Activated CD4-positive, alpha-beta T cell treated with anti-CD3 and anti-CD28 coated beads for 48 hours (primary cell): ENCODE measurements at regions not wholly inside any gene's neighbourhood (a gene's known extent, or its start where the extent isn't known, plus 50 kb on each side); places are given as distances from the start of the nearest gene placed in this dataset.

Experiments used
- DNase-seq: peaks from one replicate; pipeline ENCODE4 v3.0.0-alpha.2; 2020

- no peak for DNase-seq
Observed at GRCh38 chr9:90290716-90291485, 351.7 kb downstream of the DIRAS2 start.

- no peak for DNase-seq
Observed at GRCh38 chr9:90296539-90296938, 346.1 kb downstream of the DIRAS2 start.

- DNase-seq: no peak
Observed at GRCh38 chr9:90299968-90300367, 342.7 kb downstream of the DIRAS2 start.

GRCh38 chr9:90300611-90301276, 341.9 kb downstream of the DIRAS2 start:
- no peak for DNase-seq

- no peak for DNase-seq
Observed at GRCh38 chr9:90301277-90301653, 341.4 kb downstream of the DIRAS2 start.

GRCh38 chr9:90303655-90304054, 339.0 kb downstream of the DIRAS2 start:
- DNase-seq: no peak

GRCh38 chr9:90306158-90306557, 336.5 kb downstream of the DIRAS2 start:
- DNase-seq: no peak

GRCh38 chr9:90307167-90307833, 335.3 kb downstream of the DIRAS2 start:
- no peak for DNase-seq

GRCh38 chr9:90307891-90308290, 334.7 kb downstream of the DIRAS2 start:
- DNase-seq: no peak

- no peak for DNase-seq
Observed at GRCh38 chr9:90308691-90309090, 333.9 kb downstream of the DIRAS2 start.

GRCh38 chr9:90309809-90310520, 332.7 kb downstream of the DIRAS2 start:
- no peak for DNase-seq

- no peak for DNase-seq
Observed at GRCh38 chr9:90310521-90310876, 332.1 kb downstream of the DIRAS2 start.

GRCh38 chr9:90311811-90312210, 330.8 kb downstream of the DIRAS2 start:
- DNase-seq: no peak

GRCh38 chr9:90322296-90322695, 320.3 kb downstream of the DIRAS2 start:
- DNase-seq: no peak

- no peak for DNase-seq
Observed at GRCh38 chr9:90325913-90326653, 316.5 kb downstream of the DIRAS2 start.

- DNase-seq: no peak
Observed at GRCh38 chr9:90330231-90330630, 312.4 kb downstream of the DIRAS2 start.

- no peak for DNase-seq
Observed at GRCh38 chr9:90331826-90332575, 310.6 kb downstream of the DIRAS2 start.

- DNase-seq: no peak
Observed at GRCh38 chr9:90333226-90333625, 309.4 kb downstream of the DIRAS2 start.

GRCh38 chr9:90340421-90340820, 302.2 kb downstream of the DIRAS2 start:
- DNase-seq: no peak

GRCh38 chr9:90342607-90343006, 300.0 kb downstream of the DIRAS2 start:
- no peak for DNase-seq

GRCh38 chr9:90343366-90343765, 299.3 kb downstream of the DIRAS2 start:
- no peak for DNase-seq

- DNase-seq: no peak
Observed at GRCh38 chr9:90343991-90344390, 298.6 kb downstream of the DIRAS2 start.
